Fibroblast of lung (primary cell): ENCODE measurements at regions not wholly inside any gene's neighbourhood (a gene's known extent, or its start where the extent isn't known, plus 50 kb on each side); places are given as distances from the start of the nearest gene placed in this dataset.

Experiments used
- CTCF ChIP-seq, 2 donors: IDR thresholded peaks in 1 of 2; conservative IDR thresholded peaks in 1 of 2; 1 replicate in 1 of 2; 2 replicates in 1 of 2; pipeline ENCODE4 v1.5.1; 2011 to 2012; ENCODE audit warnings: low read length in 2 of 2, control low read depth in 1 of 2, inconsistent platforms in 1 of 2, low read depth in 1 of 2, mild to moderate bottlenecking in 1 of 2
- EZH2 ChIP-seq: IDR thresholded peaks from 2 replicates; pipeline ENCODE4 v1.5.1; 2012; ENCODE audit warnings: low read length, control low read depth, mild to moderate bottlenecking; ENCODE audit errors: missing control alignments

- TF ChIP-seq EZH2 (no peak), CTCF (conservative IDR thresholded peaks at IDR 0.05 in 1 of 2, IDR thresholded peaks at IDR 0.05 in 1 of 2; ENCODE audit: low read depth in 1 of 2, low read length in 2 of 2) (no peak)
Measured at GRCh38 chr5:161216877-161217276, 329.6 kb downstream of the GABRB2 start.
